ENCODE measurements at regions not wholly inside any gene's neighbourhood (a gene's known extent, or its start where the extent isn't known, plus 50 kb on each side); places are given as distances from the start of the nearest gene placed in this dataset.

DNA sequence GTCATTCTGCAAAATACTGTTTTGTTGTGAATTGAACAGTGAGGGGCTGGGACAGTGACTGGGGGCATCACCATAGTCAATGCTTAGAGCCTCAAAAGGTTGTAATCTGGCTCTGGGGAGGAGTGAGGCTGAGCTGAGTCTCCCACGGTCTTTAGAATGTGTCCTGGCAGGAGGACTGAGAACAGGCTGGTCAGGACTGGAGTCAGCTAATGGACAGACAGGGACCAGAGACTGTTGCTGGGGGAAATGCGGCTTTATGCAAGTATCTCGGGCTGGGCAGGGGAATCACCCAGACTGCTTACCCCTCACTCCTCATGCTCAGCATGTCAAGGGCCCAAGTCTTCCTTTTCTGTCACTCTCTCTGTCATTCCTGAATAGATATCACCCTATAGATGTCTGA is 346.5 kb downstream of the TYW1 start:
- no peak for TF ChIP-seq RXRA (IDR thresholded peaks at IDR 0.05; ENCODE audit: insufficient read depth, low read depth, low read length)
- TF ChIP-seq, protein P1, sequence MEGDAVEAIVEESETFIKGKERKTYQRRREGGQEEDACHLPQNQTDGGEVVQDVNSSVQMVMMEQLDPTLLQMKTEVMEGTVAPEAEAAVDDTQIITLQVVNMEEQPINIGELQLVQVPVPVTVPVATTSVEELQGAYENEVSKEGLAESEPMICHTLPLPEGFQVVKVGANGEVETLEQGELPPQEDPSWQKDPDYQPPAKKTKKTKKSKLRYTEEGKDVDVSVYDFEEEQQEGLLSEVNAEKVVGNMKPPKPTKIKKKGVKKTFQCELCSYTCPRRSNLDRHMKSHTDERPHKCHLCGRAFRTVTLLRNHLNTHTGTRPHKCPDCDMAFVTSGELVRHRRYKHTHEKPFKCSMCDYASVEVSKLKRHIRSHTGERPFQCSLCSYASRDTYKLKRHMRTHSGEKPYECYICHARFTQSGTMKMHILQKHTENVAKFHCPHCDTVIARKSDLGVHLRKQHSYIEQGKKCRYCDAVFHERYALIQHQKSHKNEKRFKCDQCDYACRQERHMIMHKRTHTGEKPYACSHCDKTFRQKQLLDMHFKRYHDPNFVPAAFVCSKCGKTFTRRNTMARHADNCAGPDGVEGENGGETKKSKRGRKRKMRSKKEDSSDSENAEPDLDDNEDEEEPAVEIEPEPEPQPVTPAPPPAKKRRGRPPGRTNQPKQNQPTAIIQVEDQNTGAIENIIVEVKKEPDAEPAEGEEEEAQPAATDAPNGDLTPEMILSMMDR (IDR thresholded peaks at IDR 0.05; ENCODE audit: control extremely low read depth in 1 of 3, insufficient read depth in 1 of 3, low read depth in 1 of 3, low read length in 3 of 3): no peak

Data from H1 (cell line).